ENCODE measurements at regions not wholly inside any gene's neighbourhood (a gene's known extent, or its start where the extent isn't known, plus 50 kb on each side); places are given as distances from the start of the nearest gene placed in this dataset.

DNA sequence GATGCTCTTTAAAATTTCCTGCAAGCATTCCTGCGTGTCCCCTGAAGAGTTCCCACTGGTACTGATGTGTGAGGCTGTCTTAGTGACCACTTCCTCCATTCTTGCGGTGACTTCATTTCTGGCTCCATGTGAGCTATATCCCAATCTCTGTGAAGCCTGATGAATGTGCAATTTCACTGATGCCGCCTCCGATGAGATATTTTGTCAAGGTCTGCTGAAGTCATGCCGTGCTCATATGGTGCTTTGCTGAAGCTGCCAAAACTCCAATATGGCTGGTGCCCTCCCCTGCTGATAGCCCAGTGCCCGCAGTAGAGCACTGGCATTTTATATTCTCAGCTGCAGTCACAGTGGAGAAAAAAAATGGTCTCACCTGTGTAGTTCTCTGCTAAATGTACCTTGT is 271.5 kb downstream of the EFHB start:
- TF ChIP-seq, protein P1, sequence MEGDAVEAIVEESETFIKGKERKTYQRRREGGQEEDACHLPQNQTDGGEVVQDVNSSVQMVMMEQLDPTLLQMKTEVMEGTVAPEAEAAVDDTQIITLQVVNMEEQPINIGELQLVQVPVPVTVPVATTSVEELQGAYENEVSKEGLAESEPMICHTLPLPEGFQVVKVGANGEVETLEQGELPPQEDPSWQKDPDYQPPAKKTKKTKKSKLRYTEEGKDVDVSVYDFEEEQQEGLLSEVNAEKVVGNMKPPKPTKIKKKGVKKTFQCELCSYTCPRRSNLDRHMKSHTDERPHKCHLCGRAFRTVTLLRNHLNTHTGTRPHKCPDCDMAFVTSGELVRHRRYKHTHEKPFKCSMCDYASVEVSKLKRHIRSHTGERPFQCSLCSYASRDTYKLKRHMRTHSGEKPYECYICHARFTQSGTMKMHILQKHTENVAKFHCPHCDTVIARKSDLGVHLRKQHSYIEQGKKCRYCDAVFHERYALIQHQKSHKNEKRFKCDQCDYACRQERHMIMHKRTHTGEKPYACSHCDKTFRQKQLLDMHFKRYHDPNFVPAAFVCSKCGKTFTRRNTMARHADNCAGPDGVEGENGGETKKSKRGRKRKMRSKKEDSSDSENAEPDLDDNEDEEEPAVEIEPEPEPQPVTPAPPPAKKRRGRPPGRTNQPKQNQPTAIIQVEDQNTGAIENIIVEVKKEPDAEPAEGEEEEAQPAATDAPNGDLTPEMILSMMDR (IDR thresholded peaks at IDR 0.05; ENCODE audit: insufficient read depth, low read depth, low read length): no peak
- no peak for TF ChIP-seq EZH2 (IDR thresholded peaks at IDR 0.05; ENCODE audit: insufficient read depth, low read length)
